K562 (cell line): ENCODE measurements at regions not wholly inside any gene's neighbourhood (a gene's known extent, or its start where the extent isn't known, plus 50 kb on each side); places are given as distances from the start of the nearest gene placed in this dataset.

ENCODE experiments used
- ATAC-seq: fragments of 200-7000 bp; cut with Tn5 transposase; 3 replicates; pipeline ENCODE4 v1.9.1; 2020; ENCODE audit warnings: moderate library complexity
- BruUV-seq: library from RNA; stranded (reverse); fragments of 400-500 nt; replicated peaks from 2 replicates; lab custom pipeline; 2021; lab: Mats Ljungman, UMichigan
- CTCF ChIA-PET: fragments of 300-600 bp; formaldehyde crosslinking; extraction: SDS; loops from one replicate; lab custom pipeline; 2021; ENCODE audit warnings: low intra/inter-chr PET ratio; lab: Yijun Ruan, JAX
- POLR2A ChIA-PET: fragments of 300-600, 350-650 bp; sonication (Branson Sonifier 250); formaldehyde crosslinking; extraction: SDS; loops from one replicate; lab custom pipeline; 2021; ENCODE audit warnings: antibody characterized with exemption, inconsistent platforms; lab: Yijun Ruan, JAX
- DNase-seq, 4 experiments: peaks; one replicate each; pipeline versions ENCODE4 v3.0.0 to v3.0.0-alpha.2; 2011 to 2018; ENCODE audit warnings: low spot score in 3 of 4, mixed read lengths in 3 of 4; ENCODE audit errors: extremely low read depth in 1 of 4
- FAIRE-seq: peaks from 2 replicates; lab custom pipeline; 2011; peaks lifted over from hg19 to GRCh38; lab: Jason Lieb, UNC
- H2AFZ ChIP-seq: 2 replicates; pipeline ENCODE4 v1.6.0; 2011; ENCODE audit warnings: low read depth, low read length, control low read depth, inconsistent platforms
- H3K27ac ChIP-seq: fragments of 200-600 bp; 3 replicates; pipeline ENCODE4 v1.8.0; 2011; ENCODE audit warnings: low read depth, mild to moderate bottlenecking, control low read depth, inconsistent platforms, low read length, moderate library complexity, mixed read lengths; ENCODE audit errors: extremely low read depth
- H3K27me3 ChIP-seq, 2 experiments: fragments of 300-600 bp in 1 of 2; 2 replicates in 1 of 2; 3 replicates in 1 of 2; pipeline versions ENCODE4 v1.6.0 to v1.8.0; 2011; ENCODE audit warnings: inconsistent platforms in 2 of 2, low read length in 2 of 2, mild to moderate bottlenecking in 1 of 2, mixed read lengths in 1 of 2, moderate library complexity in 1 of 2; ENCODE audit not compliant: control insufficient read depth in 2 of 2, insufficient read depth in 2 of 2
- H3K36me3 ChIP-seq: fragments of 300-600 bp; 3 replicates; pipeline ENCODE4 v1.8.0; 2011; ENCODE audit warnings: mild to moderate bottlenecking, low read length, inconsistent platforms; ENCODE audit not compliant: control insufficient read depth, insufficient read depth
- H3K4me1 ChIP-seq, 2 experiments: fragments of 200-600 bp in 1 of 2; replicated peaks in 1 of 2; 2 replicates in 1 of 2; 3 replicates in 1 of 2; pipeline versions ENCODE4 v1.5.1 to v1.8.0; 2011; ENCODE audit warnings: inconsistent platforms in 2 of 2, low read length in 2 of 2, mild to moderate bottlenecking in 1 of 2, mixed read lengths in 1 of 2, moderate library complexity in 1 of 2; ENCODE audit not compliant: control insufficient read depth in 2 of 2, insufficient read depth in 2 of 2
- H3K4me2 ChIP-seq: 2 replicates; pipeline ENCODE4 v1.6.1; 2011; ENCODE audit warnings: low read length, control low read depth, inconsistent platforms, mixed read lengths; ENCODE audit not compliant: insufficient read depth
- H3K4me3 ChIP-seq: fragments of 200-600 bp; sonication (generic), shearing (Covaris generic); 2 replicates; pipeline ENCODE4 v1.5.1; 2016; ENCODE audit warnings: control low read depth, inconsistent platforms
- H3K79me2 ChIP-seq: fragments of 200-600 bp; 3 replicates; pipeline ENCODE4 v1.8.0; 2011; ENCODE audit warnings: low read length, inconsistent platforms; ENCODE audit not compliant: control insufficient read depth, insufficient read depth
- H3K9ac ChIP-seq, 2 experiments: 2 replicates each; pipeline versions ENCODE4 v1.6.0 to v1.6.1; 2011; ENCODE audit warnings: low read depth in 2 of 2, low read length in 2 of 2, control low read depth in 1 of 2, inconsistent platforms in 1 of 2, mild to moderate bottlenecking in 1 of 2, mixed read lengths in 1 of 2; ENCODE audit not compliant: insufficient read depth in 1 of 2
- H3K9me1 ChIP-seq: one replicate; pipeline ENCODE4 v1.6.0; 2011; ENCODE audit warnings: inconsistent platforms, mild to moderate bottlenecking, low read length, moderate library complexity; ENCODE audit not compliant: control insufficient read depth, insufficient read depth
- H3K9me3 ChIP-seq: replicated peaks from 2 replicates; pipeline ENCODE4 v1.5.1; 2011; ENCODE audit warnings: low read depth, low read length, inconsistent platforms; ENCODE audit not compliant: control insufficient read depth, insufficient read depth
- H4K20me1 ChIP-seq: replicated peaks from 2 replicates; pipeline ENCODE4 v1.6.1; 2011; ENCODE audit warnings: low read length, inconsistent platforms, mixed read lengths; ENCODE audit not compliant: control insufficient read depth, insufficient read depth
- ESRRB ChIP-seq: fragments of 250-450 bp; sonication (Bioruptor Pico); IDR thresholded peaks from 2 replicates; pipeline ENCODE4 v1.5.0; 2020; ENCODE audit warnings: mild to moderate bottlenecking, moderate library complexity, borderline replicate concordance
- HNRNPK ChIP-seq: fragments of 200-400 bp; formaldehyde crosslinking; IDR thresholded peaks from one replicate; pipeline ENCODE4 v1.6.1; 2018; ENCODE audit warnings: mild to moderate bottlenecking, low read depth, low read length; ENCODE audit not compliant: poor library complexity, severe bottlenecking
- KDM1A ChIP-seq, 2 experiments: fragments of 450-650 bp; IDR thresholded peaks; 2 replicates each; pipeline ENCODE4 v1.6.1; 2016; ENCODE audit warnings: mild to moderate bottlenecking in 2 of 2
- PCBP2 ChIP-seq: fragments of 200-400 bp; formaldehyde crosslinking; IDR thresholded peaks from 2 replicates; pipeline ENCODE4 v1.6.1; 2018; ENCODE audit warnings: low read length, low read depth, mild to moderate bottlenecking, moderate library complexity; ENCODE audit not compliant: poor library complexity, severe bottlenecking
- WGBS: fragments of 100-300 bp; shearing (Covaris generic); methylation state at CpG from one replicate; pipeline ENCODE4 v1.1.6; 2016; ENCODE audit warnings: low coverage, mixed read lengths; ENCODE audit not compliant: insufficient coverage; ENCODE audit errors: missing lambda C conversion rate; 5-methylcytosine and 5-hydroxymethylcytosine counted together
- in situ Hi-C: fragments of 300-500 bp; cut with MboI; formaldehyde crosslinking; loops from 4 replicates; pipeline ENCODE4 v1.15.0; 2018; ENCODE audit warnings: inconsistent platforms, mixed read lengths
- intact Hi-C: fragments of 100-400 bp; cut with micrococcal nuclease; formaldehyde crosslinking; loops from 2 replicates; pipeline ENCODE4 v1.14.2; 2022
- TF ChIP-seq, protein P1 (sequence below): IDR thresholded peaks from 2 replicates; pipeline ENCODE4 v1.6.1; 2016; ENCODE audit warnings: missing genetic modification characterization, missing compliant biosample characterization

DNA sequence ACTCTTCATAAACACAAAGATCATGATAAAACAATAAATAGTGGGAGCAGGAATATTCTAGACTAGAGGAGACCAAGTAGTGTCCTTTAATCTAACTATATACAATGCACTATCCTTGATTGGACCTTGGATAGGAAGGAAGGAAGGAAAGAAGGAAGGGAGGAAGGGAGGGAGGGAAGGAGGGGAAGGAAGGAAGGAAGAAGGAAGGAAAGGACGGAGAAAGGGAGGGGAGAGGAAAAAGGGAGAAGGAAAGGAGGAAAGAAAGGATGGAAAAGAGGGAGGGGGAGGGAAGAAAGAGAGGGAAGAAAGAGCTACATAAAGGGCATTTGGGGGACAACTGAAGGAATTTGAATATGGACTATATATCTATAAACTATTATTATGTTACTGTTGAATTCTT, 95.0 kb upstream of the SMARCAD1 start:
- no peak for FAIRE-seq
- peak in 1 of 2 experiments; percentile 45; a peak in 1 of 4 replicates for TF ChIP-seq KDM1A (IDR thresholded peaks at IDR 0.05)
- TF ChIP-seq HNRNPK, result peak; percentile 55
- TF ChIP-seq ESRRB (CRISPR knock-in tag), result no peak
- peak; percentile 66 for TF ChIP-seq PCBP2
- TF ChIP-seq, protein P1, sequence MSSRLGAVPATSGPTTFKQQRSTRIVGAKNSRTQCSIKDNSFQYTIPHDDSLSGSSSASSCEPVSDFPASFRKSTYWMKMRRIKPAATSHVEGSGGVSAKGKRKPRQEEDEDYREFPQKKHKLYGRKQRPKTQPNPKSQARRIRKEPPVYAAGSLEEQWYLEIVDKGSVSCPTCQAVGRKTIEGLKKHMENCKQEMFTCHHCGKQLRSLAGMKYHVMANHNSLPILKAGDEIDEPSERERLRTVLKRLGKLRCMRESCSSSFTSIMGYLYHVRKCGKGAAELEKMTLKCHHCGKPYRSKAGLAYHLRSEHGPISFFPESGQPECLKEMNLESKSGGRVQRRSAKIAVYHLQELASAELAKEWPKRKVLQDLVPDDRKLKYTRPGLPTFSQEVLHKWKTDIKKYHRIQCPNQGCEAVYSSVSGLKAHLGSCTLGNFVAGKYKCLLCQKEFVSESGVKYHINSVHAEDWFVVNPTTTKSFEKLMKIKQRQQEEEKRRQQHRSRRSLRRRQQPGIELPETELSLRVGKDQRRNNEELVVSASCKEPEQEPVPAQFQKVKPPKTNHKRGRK (tag), result 0 out of 2 replicates have a peak, but pooled peaks have one; percentile 18
- intact Hi-C loops (no loop called here), in situ Hi-C loops (no loop called here)
- Histone ChIP-seq H2AFZ (no peak overlapping the region), H3K9me1 (no peaks in the 10 kb centered on the region), H3K4me1 (no peaks in the 10 kb centered on the region), H3K4me2 (no peak overlapping the region), H3K36me3 (no peaks in the 10 kb centered on the region), H4K20me1 (no peaks in the 10 kb centered on the region), H3K27me3 (no peaks in the 10 kb centered on the region), H3K9me3 (no peaks in the 10 kb centered on the region), H3K9ac (no peak overlapping the region), H3K27ac (no peak overlapping the region), H3K4me3 (no peak overlapping the region), H3K79me2 (no peaks in the 10 kb centered on the region)
- ATAC-seq, result no peak
- CTCF ChIA-PET, result no interaction called here
- BruUV-seq, result no TSS peak
- DNase-seq, result no peak
- WGBS, result 17% methylated on average over 1 of the region's 1 CpG
- POLR2A ChIA-PET, result no interaction called here
